ENCODE measurements at regions not wholly inside any gene's neighbourhood (a gene's known extent, or its start where the extent isn't known, plus 50 kb on each side); places are given as distances from the start of the nearest gene placed in this dataset.

GRCh38 chr5:171693412-171693811 lies 92.2 kb upstream of the SMIM23 start:
- TF ChIP-seq ZNF75D (CRISPR knock-in tag; IDR thresholded peaks at IDR 0.05; ENCODE audit: borderline replicate concordance): no peak
- no peak for TF ChIP-seq CBX5 (CRISPR knock-in tag; IDR thresholded peaks at IDR 0.05; ENCODE audit: borderline replicate concordance)
- no peak for TF ChIP-seq CTCF (CRISPR knock-in tag; IDR thresholded peaks at IDR 0.05)
- no peak for TF ChIP-seq YY1 (IDR thresholded peaks at IDR 0.05; ENCODE audit: insufficient read depth, insufficient replicate concordance, low read depth, low read length)
- TF ChIP-seq EZH2 (conservative IDR thresholded peaks at IDR 0.05; ENCODE audit: low read depth, low read length): no peak
- TF ChIP-seq ZNF430 (CRISPR knock-in tag; IDR thresholded peaks at IDR 0.05): no peak
- TF ChIP-seq ZKSCAN5 (CRISPR knock-in tag; IDR thresholded peaks at IDR 0.05): no peak
- no peak for TF ChIP-seq ZNF407 (CRISPR knock-in tag; IDR thresholded peaks at IDR 0.05; ENCODE audit: not compliant biosample characterization)

All from HepG2 (cell line).